GM12865 (cell line): ENCODE measurements at regions not wholly inside any gene's neighbourhood (a gene's known extent, or its start where the extent isn't known, plus 50 kb on each side); places are given as distances from the start of the nearest gene placed in this dataset.
"Not testable (repeated sequence)": the region's sequence is repeated elsewhere in the genome, so short reads cannot be mapped to it uniquely, and the experiment has no call there.

Source experiments
- DNase-seq: peaks from one replicate; pipeline ENCODE4 v3.0.0; 2010; ENCODE audit warnings: low read depth
- H3K4me3 ChIP-seq: 2 replicates; pipeline ENCODE4 v1.5.1; 2011; ENCODE audit warnings: mild to moderate bottlenecking, low read depth, low read length, control low read depth
- TF ChIP-seq, protein P1 (sequence below): IDR thresholded peaks from 2 replicates; pipeline ENCODE4 v1.5.1; 2011; ENCODE audit warnings: low read length, control low read depth, low read depth, inconsistent platforms; ENCODE audit not compliant: insufficient read depth; ENCODE audit errors: missing control alignments

DNA sequence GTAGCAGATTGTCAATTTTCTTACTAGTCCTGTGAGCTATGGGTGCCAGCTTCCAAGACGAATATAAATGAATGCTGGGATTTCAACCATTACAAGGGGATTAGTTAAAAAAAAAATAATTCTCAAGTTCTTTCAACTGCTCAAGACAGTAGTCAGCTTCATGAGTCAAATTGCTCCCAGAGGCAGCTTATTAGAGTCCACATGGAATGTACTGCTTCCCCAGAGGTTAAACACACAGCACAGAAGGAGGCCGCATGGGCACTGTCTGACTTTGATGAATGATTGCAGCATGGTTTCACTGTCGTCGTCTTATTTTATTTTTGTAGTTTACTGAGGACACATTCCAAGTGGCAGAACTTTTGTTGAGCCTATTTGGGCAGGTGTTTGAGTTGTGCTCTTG is 563.2 kb downstream of the TMEM135 start:
- DNase-seq = no peak
- H3K4me3 ChIP-seq = no peak overlapping the region
- TF ChIP-seq, protein P1, sequence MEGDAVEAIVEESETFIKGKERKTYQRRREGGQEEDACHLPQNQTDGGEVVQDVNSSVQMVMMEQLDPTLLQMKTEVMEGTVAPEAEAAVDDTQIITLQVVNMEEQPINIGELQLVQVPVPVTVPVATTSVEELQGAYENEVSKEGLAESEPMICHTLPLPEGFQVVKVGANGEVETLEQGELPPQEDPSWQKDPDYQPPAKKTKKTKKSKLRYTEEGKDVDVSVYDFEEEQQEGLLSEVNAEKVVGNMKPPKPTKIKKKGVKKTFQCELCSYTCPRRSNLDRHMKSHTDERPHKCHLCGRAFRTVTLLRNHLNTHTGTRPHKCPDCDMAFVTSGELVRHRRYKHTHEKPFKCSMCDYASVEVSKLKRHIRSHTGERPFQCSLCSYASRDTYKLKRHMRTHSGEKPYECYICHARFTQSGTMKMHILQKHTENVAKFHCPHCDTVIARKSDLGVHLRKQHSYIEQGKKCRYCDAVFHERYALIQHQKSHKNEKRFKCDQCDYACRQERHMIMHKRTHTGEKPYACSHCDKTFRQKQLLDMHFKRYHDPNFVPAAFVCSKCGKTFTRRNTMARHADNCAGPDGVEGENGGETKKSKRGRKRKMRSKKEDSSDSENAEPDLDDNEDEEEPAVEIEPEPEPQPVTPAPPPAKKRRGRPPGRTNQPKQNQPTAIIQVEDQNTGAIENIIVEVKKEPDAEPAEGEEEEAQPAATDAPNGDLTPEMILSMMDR = no peak

GRCh38 chr11:87597725-87598124 is 560.0 kb downstream of the TMEM135 start:
- TF ChIP-seq, protein P1 = no peak
- no peak overlapping the region for H3K4me3 ChIP-seq
- no peak for DNase-seq

GRCh38 chr11:87596176-87596575 is 558.4 kb downstream of the TMEM135 start:
- no peak overlapping the region for H3K4me3 ChIP-seq
- TF ChIP-seq, protein P1 = no peak
- no peak for DNase-seq

DNA sequence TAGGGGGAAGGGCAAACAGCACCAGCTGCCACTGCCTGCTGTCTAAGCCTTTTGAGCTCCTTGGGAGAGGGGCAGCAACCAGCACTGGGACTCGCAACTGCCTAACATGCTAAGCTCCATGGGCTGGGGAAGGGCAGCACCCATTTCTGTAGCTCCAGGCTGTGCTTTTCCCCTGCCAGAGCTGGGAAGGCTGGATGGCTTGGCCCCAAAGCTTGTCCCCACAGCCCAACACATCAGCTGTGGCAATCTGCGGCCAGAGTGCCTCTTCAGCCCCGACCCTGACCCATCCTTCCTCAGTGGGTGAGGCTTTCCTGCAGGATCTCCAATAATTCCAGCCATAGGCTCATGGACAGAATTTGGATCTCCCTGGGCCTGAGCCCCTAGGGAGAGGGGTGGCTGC is 551.3 kb downstream of the TMEM135 start:
- H3K4me3 ChIP-seq = no peak overlapping the region
- no peak for DNase-seq
- TF ChIP-seq, protein P1 = no peak

DNA sequence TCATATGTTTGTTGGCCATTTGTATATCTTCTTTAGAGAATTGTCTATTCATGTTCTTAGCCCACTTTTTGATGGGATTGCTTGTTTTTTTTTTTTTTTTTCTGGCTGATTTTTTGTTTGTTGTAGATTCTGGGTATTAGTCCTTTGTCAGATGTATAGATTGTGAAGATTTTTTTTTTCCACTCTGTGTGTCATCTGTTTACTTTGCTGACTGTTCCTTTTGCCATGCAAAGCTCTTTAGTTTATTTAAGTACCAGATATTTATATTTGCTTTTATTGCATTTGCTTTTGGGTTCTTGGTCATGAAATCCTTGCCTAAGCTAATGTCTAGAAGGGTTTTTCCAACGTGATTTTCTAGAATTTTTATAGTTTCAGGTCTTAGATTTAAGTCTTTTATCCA is 547.9 kb downstream of the TMEM135 start:
- not testable (repeated sequence) for DNase-seq

DNA sequence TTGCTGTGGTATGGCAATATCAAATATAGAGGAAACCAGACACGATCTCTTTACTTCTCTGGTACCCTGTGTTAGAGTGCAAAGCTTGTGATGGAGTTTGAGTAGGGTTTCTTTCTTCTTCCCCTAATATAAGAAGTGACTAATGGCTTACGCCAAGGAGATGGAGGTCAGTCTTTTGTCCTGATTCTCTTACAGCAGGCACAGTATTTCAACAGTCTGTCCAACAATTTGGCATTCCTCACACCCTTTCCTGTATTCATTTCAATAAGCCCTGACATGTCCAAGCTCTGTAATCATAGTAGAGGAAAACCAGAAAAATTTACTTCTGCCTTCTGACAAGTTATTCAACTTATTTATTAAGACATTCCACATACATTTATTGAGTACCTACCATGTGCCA is 546.2 kb downstream of the TMEM135 start:
- no peak overlapping the region for H3K4me3 ChIP-seq
- no peak for DNase-seq
- TF ChIP-seq, protein P1 = no peak

More for the DNA sequence above, 547.9 kb downstream of the TMEM135 start:
- H3K4me3 ChIP-seq = not testable (repeated sequence)

DNA sequence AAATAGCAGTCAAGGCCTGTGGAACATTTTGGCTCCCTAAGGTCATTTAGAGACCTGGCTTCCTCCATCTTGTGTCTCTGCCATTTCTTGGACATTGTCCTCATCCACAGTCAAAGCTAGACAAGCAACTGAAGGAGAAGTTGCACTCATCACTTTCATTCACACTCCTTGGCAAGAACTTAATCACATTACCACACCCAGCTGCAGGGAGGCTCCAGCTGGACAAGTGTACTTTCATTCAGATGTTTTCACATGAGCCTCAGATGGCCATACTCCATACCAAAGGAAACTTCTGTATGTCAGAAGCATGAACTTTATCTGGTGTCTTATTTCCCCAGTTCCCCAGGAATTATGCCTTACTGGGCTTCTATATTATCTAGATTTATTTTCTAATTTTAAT is 537.4 kb downstream of the TMEM135 start:
- DNase-seq = no peak
- TF ChIP-seq, protein P1 = no peak
- H3K4me3 ChIP-seq = no peak overlapping the region
